Mesenchymal stem cell (in vitro differentiated cells and primary cell): ENCODE measurements at regions not wholly inside any gene's neighbourhood (a gene's known extent, or its start where the extent isn't known, plus 50 kb on each side); places are given as distances from the start of the nearest gene placed in this dataset.

Source experiments
- DNase-seq: peaks from one replicate; pipeline ENCODE4 v3.0.0-alpha.2; 2013
- H2AFZ ChIP-seq: one replicate; pipeline ENCODE4 v1.6.1; 2013; ENCODE audit warnings: low read depth, mild to moderate bottlenecking, control low read depth, inconsistent platforms, low read length, moderate library complexity
- H2AK5ac ChIP-seq: 2 replicates; pipeline ENCODE4 v1.6.1; 2013; ENCODE audit warnings: low read length, moderate library complexity, mild to moderate bottlenecking, inconsistent platforms; ENCODE audit not compliant: severe bottlenecking
- H2BK120ac ChIP-seq: one replicate; pipeline ENCODE4 v1.6.1; 2013; ENCODE audit warnings: low read depth, mild to moderate bottlenecking, inconsistent platforms, low read length, moderate library complexity
- H2BK12ac ChIP-seq, 2 experiments: one replicate each; pipeline ENCODE4 v1.6.1; 2013; ENCODE audit warnings: inconsistent platforms in 2 of 2, low read length in 2 of 2, mild to moderate bottlenecking in 2 of 2, moderate library complexity in 2 of 2, control low read depth in 1 of 2
- H2BK15ac ChIP-seq: one replicate; pipeline ENCODE4 v1.6.1; 2013; ENCODE audit warnings: mild to moderate bottlenecking, low read depth, inconsistent platforms; ENCODE audit not compliant: poor library complexity, severe bottlenecking
- H2BK5ac ChIP-seq: 2 replicates; pipeline ENCODE4 v1.6.1; 2013; ENCODE audit warnings: low read depth, mild to moderate bottlenecking, low read length, control low read depth, inconsistent platforms; ENCODE audit not compliant: poor library complexity, severe bottlenecking
- H3K14ac ChIP-seq, 2 experiments: one replicate each; pipeline ENCODE4 v1.6.1; 2013; ENCODE audit warnings: inconsistent platforms in 2 of 2, low read length in 2 of 2, control low read depth in 1 of 2, mild to moderate bottlenecking in 1 of 2, moderate library complexity in 1 of 2
- H3K18ac ChIP-seq, 2 experiments: one replicate each; pipeline ENCODE4 v1.6.1; 2013; ENCODE audit warnings: inconsistent platforms in 2 of 2, low read length in 2 of 2, control low read depth in 1 of 2, low read depth in 1 of 2, mild to moderate bottlenecking in 1 of 2
- H3K23ac ChIP-seq, 2 experiments: one replicate each; pipeline ENCODE4 v1.6.1; 2013; ENCODE audit warnings: inconsistent platforms in 2 of 2, low read length in 2 of 2, mild to moderate bottlenecking in 2 of 2, moderate library complexity in 2 of 2, control low read depth in 1 of 2
- H3K27ac ChIP-seq: 2 replicates; pipeline ENCODE4 v1.5.1; 2013; ENCODE audit warnings: mild to moderate bottlenecking, moderate library complexity, low read length, control low read depth, inconsistent platforms; ENCODE audit not compliant: poor library complexity, severe bottlenecking
- H3K27me3 ChIP-seq, 2 experiments: 2 replicates each; pipeline versions ENCODE4 v1.6.1 to v1.7.0; 2013; ENCODE audit warnings: low read length in 2 of 2, mild to moderate bottlenecking in 2 of 2, moderate library complexity in 2 of 2, control low read depth in 1 of 2, inconsistent platforms in 1 of 2; ENCODE audit not compliant: control insufficient read depth in 1 of 2, insufficient read depth in 1 of 2
- H3K36me3 ChIP-seq, 2 experiments: 2 replicates each; pipeline versions ENCODE4 v1.6.1 to v1.7.0; 2013; ENCODE audit warnings: low read length in 2 of 2, control low read depth in 1 of 2, inconsistent platforms in 1 of 2, low read depth in 1 of 2, mild to moderate bottlenecking in 1 of 2; ENCODE audit not compliant: insufficient read depth in 2 of 2, control insufficient read depth in 1 of 2
- H3K4ac ChIP-seq, 2 experiments: one replicate each; pipeline ENCODE4 v1.6.1; 2013; ENCODE audit warnings: inconsistent platforms in 2 of 2, low read length in 2 of 2, mild to moderate bottlenecking in 2 of 2, moderate library complexity in 2 of 2, control low read depth in 1 of 2, low read depth in 1 of 2
- H3K4me1 ChIP-seq: 2 replicates; pipeline ENCODE4 v1.6.1; 2013; ENCODE audit warnings: low read depth, low read length, control low read depth; ENCODE audit not compliant: control insufficient read depth, insufficient read depth
- H3K4me2 ChIP-seq: 2 replicates; pipeline ENCODE4 v1.6.1; 2013; ENCODE audit warnings: low read length, mild to moderate bottlenecking, inconsistent platforms; ENCODE audit not compliant: poor library complexity, severe bottlenecking
- H3K4me3 ChIP-seq, 2 experiments: 2 replicates each; pipeline versions ENCODE4 v1.5.1 to v1.7.0; 2013; ENCODE audit warnings: low read length in 2 of 2, mild to moderate bottlenecking in 2 of 2, control low read depth in 1 of 2, low read depth in 1 of 2; ENCODE audit not compliant: insufficient read depth in 1 of 2
- H3K79me1 ChIP-seq: replicated peaks from 2 replicates; pipeline ENCODE4 v1.6.1; 2013; ENCODE audit warnings: mild to moderate bottlenecking, control low read depth, low read length, inconsistent platforms; ENCODE audit not compliant: poor library complexity, severe bottlenecking
- H3K9ac ChIP-seq: 2 replicates; pipeline ENCODE4 v1.7.0; 2013; ENCODE audit warnings: mild to moderate bottlenecking, low read length, moderate library complexity
- H3K9me3 ChIP-seq: 2 replicates; pipeline ENCODE4 v1.7.0; 2013; ENCODE audit warnings: mild to moderate bottlenecking, low read length; ENCODE audit not compliant: control insufficient read depth
- H4K8ac ChIP-seq: one replicate; pipeline ENCODE4 v1.6.1; 2013; ENCODE audit warnings: inconsistent platforms, mild to moderate bottlenecking, low read length, moderate library complexity
- H4K91ac ChIP-seq: one replicate; pipeline ENCODE4 v1.6.1; 2013; ENCODE audit warnings: mild to moderate bottlenecking, low read length, inconsistent platforms
- WGBS: methylation state at CpG from one replicate; pipeline ENCODE4 v1.1.7; 2013; ENCODE audit warnings: mixed read lengths; 5-methylcytosine and 5-hydroxymethylcytosine counted together

- Histone ChIP-seq H4K8ac (no peak overlapping the region), H3K36me3 (no peaks in the 10 kb centered on the region), H3K27me3 (peaks cover 0 to 17% of the 10 kb centered on the region in 2 experiments), H3K9ac (no peak overlapping the region), H3K79me1 (no peaks in the 10 kb centered on the region), H3K4me1 (no peaks in the 10 kb centered on the region), H2BK120ac (no peak overlapping the region), H2AFZ (no peak overlapping the region), H3K27ac (no peak overlapping the region), H2BK15ac (no peak overlapping the region), H3K23ac (no peak overlapping the region), H4K91ac (no peak overlapping the region), H2AK5ac (no peak overlapping the region), H3K4me2 (no peak overlapping the region), H3K4ac (no peak overlapping the region), H2BK5ac (no peak overlapping the region), H3K9me3 (no peaks in the 10 kb centered on the region), H3K14ac (no peak overlapping the region), H2BK12ac (no peak overlapping the region), H3K4me3 (no peak overlapping the region), H3K18ac (no peak overlapping the region)
- no peak for DNase-seq
- WGBS, result 23% methylated on average over 10 of the region's 10 CpGs
Observed at GRCh38 chr11:131186629-131187101, 183.8 kb upstream of the NTM start.

DNA sequence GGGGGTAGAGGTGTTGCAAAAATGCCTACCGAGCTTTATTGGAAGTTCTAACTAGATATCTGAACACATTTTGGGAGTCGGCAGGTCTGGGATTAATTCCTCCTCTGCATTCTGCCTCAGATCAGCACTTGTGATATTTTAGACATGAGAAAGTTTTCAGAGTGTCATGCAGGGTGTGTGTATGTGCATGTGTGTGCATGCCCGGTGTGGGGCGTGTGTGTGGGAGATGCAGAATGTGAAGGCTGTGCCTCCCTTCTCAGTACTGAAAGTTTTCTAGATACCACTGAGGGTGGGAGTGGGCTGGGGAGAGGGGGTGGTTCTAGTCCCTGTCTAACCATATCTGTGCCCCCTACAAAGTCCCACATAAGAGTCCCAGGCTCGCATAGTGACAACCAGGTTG lies 180.0 kb upstream of the NTM start:
- no peak overlapping the region for H3K4ac ChIP-seq
- H3K23ac ChIP-seq, result no peak overlapping the region
- no peak overlapping the region for H2BK120ac ChIP-seq
- 92% methylated on average over 4 of the region's 5 CpGs for WGBS
- H2BK15ac ChIP-seq, result no peak overlapping the region
- H3K27ac ChIP-seq, result no peak overlapping the region
- no peak overlapping the region for H3K18ac ChIP-seq
- H3K79me1 ChIP-seq, result no peaks in the 10 kb centered on the region
- H2AK5ac ChIP-seq, result no peak overlapping the region
- no peak overlapping the region for H2BK5ac ChIP-seq
- H2BK12ac ChIP-seq, result no peak overlapping the region
- H4K8ac ChIP-seq, result no peak overlapping the region
- H3K9me3 ChIP-seq, result no peaks in the 10 kb centered on the region
- no peak for DNase-seq
- no peak overlapping the region for H3K14ac ChIP-seq
- H2AFZ ChIP-seq, result no peak overlapping the region
- H3K4me3 ChIP-seq, result no peak overlapping the region
- H3K9ac ChIP-seq, result no peak overlapping the region
- H3K27me3 ChIP-seq, result peaks cover 0 to 34% of the 10 kb centered on the region in 2 experiments
- no peak overlapping the region for H4K91ac ChIP-seq
- H3K4me1 ChIP-seq, result no peaks in the 10 kb centered on the region
- H3K36me3 ChIP-seq, result no peaks in the 10 kb centered on the region
- no peak overlapping the region for H3K4me2 ChIP-seq

DNA sequence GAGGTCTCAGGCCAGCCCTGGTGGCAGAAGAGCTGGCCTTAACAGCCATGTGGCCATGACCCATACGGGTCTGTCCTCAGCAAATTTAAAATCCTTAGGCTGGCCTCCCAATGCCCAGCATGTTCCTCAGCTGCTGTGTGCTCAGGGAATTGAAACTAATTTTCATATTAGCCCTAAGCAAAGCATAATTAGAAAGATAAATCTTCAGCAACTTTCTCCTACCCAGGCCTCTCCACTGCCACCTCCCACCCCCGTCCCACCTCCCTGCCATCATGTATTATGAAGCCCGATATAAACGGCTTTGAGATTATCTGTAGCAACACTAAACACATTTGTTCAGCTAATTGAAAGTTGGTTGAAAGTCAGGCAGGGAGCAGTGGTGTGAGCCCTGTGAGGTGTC lies 178.8 kb upstream of the NTM start:
- H3K4me2 ChIP-seq, result no peak overlapping the region
- H2AFZ ChIP-seq, result no peak overlapping the region
- WGBS, result 54% methylated on average over 2 of the region's 4 CpGs
- H3K9me3 ChIP-seq, result no peaks in the 10 kb centered on the region
- no peak overlapping the region for H3K18ac ChIP-seq
- H3K9ac ChIP-seq, result no peak overlapping the region
- H3K23ac ChIP-seq, result no peak overlapping the region
- H2BK15ac ChIP-seq, result no peak overlapping the region
- no peak overlapping the region for H3K4ac ChIP-seq
- H3K27ac ChIP-seq, result no peak overlapping the region
- H3K79me1 ChIP-seq, result no peaks in the 10 kb centered on the region
- H3K4me1 ChIP-seq, result no peaks in the 10 kb centered on the region
- peaks cover 0 to 42% of the 10 kb centered on the region in 2 experiments for H3K27me3 ChIP-seq
- H2BK120ac ChIP-seq, result no peak overlapping the region
- no peak overlapping the region for H2BK12ac ChIP-seq
- H2AK5ac ChIP-seq, result no peak overlapping the region
- H3K36me3 ChIP-seq, result no peaks in the 10 kb centered on the region
- H4K91ac ChIP-seq, result no peak overlapping the region
- H3K14ac ChIP-seq, result no peak overlapping the region
- no peak overlapping the region for H4K8ac ChIP-seq
- no peak for DNase-seq
- no peak overlapping the region for H2BK5ac ChIP-seq
- no peak overlapping the region for H3K4me3 ChIP-seq

DNA sequence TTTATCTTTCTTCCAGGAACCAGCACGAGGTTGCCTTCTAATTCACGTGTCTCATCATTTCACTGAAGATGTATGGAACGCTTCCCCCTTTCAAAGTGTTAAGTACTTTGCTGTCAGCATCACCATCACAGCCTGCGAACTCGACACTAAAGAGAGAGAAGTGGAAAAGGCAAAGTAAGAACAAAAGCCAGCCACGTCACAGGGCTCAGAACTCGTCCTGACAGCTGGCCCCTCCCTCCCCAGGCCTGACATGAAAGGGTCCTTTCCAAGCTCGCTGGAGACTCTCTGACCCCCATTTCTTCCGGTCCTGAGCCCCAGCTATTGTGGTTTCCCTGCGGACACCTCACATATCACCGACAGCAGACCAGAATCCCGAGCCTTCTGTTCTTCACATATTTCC lies 177.8 kb upstream of the NTM start:
- H3K14ac ChIP-seq, result no peak overlapping the region
- H3K23ac ChIP-seq, result no peak overlapping the region
- no peak overlapping the region for H2BK120ac ChIP-seq
- no peak overlapping the region for H3K18ac ChIP-seq
- WGBS, result 64% methylated on average over 12 of the region's 12 CpGs
- H3K4me2 ChIP-seq, result no peak overlapping the region
- H3K9ac ChIP-seq, result no peak overlapping the region
- H2BK12ac ChIP-seq, result no peak overlapping the region
- no peak overlapping the region for H2BK5ac ChIP-seq
- H2AK5ac ChIP-seq, result no peak overlapping the region
- H3K4me3 ChIP-seq, result no peak overlapping the region
- H3K4me1 ChIP-seq, result no peaks in the 10 kb centered on the region
- H3K79me1 ChIP-seq, result no peaks in the 10 kb centered on the region
- no peak for DNase-seq
- no peak overlapping the region for H2AFZ ChIP-seq
- H2BK15ac ChIP-seq, result no peak overlapping the region
- no peaks in the 10 kb centered on the region for H3K9me3 ChIP-seq
- no peak overlapping the region for H3K4ac ChIP-seq
- H3K27ac ChIP-seq, result no peak overlapping the region
- H4K8ac ChIP-seq, result no peak overlapping the region
- no peak overlapping the region for H4K91ac ChIP-seq
- no peaks in the 10 kb centered on the region for H3K36me3 ChIP-seq
- H3K27me3 ChIP-seq, result peaks cover 0 to 45% of the 10 kb centered on the region in 2 experiments
